Suprapubic skin (tissue), 4 donors: ENCODE measurements at regions not wholly inside any gene's neighbourhood (a gene's known extent, or its start where the extent isn't known, plus 50 kb on each side); places are given as distances from the start of the nearest gene placed in this dataset.

ENCODE experiments used
- CTCF ChIP-seq, 2 donors: fragments of 200-600 bp in 1 of 2; fragments of 450-650 bp in 1 of 2; sonication (generic) in 1 of 2; IDR thresholded peaks; one replicate each; pipeline ENCODE4 v1.5.1; 2016 to 2019; ENCODE audit warnings: antibody characterized with exemption in 2 of 2, mild to moderate bottlenecking in 1 of 2, moderate library complexity in 1 of 2
- POLR2A ChIP-seq, 2 donors: fragments of 450-650 bp; IDR thresholded peaks; one replicate each; pipeline ENCODE4 v1.6.1; 2017; ENCODE audit warnings: antibody characterized with exemption in 2 of 2, mild to moderate bottlenecking in 2 of 2, moderate library complexity in 2 of 2
- POLR2AphosphoS5 ChIP-seq, 3 donors: sonication (generic); formaldehyde crosslinking; IDR thresholded peaks; one replicate each; pipeline ENCODE4 v1.6.1; 2017; ENCODE audit warnings: antibody characterized with exemption in 3 of 3

DNA sequence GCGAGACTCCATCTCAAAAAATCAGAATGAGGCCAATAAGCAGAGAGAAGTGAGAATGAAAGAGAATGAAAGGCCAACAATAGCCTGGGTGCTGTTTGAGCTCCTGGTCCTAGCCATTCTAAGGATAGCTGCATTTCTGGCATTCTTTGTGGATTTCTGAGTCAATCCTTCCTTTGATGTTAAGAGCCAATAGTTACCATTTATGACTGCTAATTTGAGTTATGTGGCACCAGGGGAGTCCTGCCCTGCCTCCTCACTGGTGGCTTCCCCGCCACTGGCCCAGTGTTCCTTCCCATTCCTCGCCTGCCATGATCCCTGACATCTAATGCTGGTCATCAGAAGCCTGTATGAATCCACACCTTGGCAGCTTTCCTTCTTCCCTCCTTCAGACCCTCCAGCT, 991.2 kb downstream of the UQCRFS1 start:
- TF ChIP-seq CTCF (IDR thresholded peaks at IDR 0.05), result no peak
- TF ChIP-seq POLR2A (IDR thresholded peaks at IDR 0.05), result no peak
- no peak for TF ChIP-seq POLR2AphosphoS5 (IDR thresholded peaks at IDR 0.05)
